ENCODE measurements at regions not wholly inside any gene's neighbourhood (a gene's known extent, or its start where the extent isn't known, plus 50 kb on each side); places are given as distances from the start of the nearest gene placed in this dataset.

- H3K9me3 ChIP-seq (ENCODE audit: control insufficient read depth, insufficient read depth, low read length), result no peaks in the 10 kb centered on the region
- 0 out of 2 replicates have a peak, but pooled peaks cover 4% of the 10 kb centered on the region for H3K4me1 ChIP-seq (ENCODE audit: control insufficient read depth, insufficient read depth, low read length)
- no peak overlapping the region for H3K27ac ChIP-seq (ENCODE audit: low read depth, low read length)
- no peak overlapping the region for H3K4me3 ChIP-seq (ENCODE audit: low read depth, low read length)
- no peaks in the 10 kb centered on the region for H3K27me3 ChIP-seq (ENCODE audit: control insufficient read depth, insufficient read depth, low read length)
- H3K9ac ChIP-seq (ENCODE audit: low read depth, low read length), result no peak overlapping the region
- H3K36me3 ChIP-seq (ENCODE audit: control insufficient read depth, insufficient read depth, low read length), result no peaks in the 10 kb centered on the region
Measured at GRCh38 chr6:40973304-40973703, 65.7 kb downstream of the UNC5CL start.

DNA sequence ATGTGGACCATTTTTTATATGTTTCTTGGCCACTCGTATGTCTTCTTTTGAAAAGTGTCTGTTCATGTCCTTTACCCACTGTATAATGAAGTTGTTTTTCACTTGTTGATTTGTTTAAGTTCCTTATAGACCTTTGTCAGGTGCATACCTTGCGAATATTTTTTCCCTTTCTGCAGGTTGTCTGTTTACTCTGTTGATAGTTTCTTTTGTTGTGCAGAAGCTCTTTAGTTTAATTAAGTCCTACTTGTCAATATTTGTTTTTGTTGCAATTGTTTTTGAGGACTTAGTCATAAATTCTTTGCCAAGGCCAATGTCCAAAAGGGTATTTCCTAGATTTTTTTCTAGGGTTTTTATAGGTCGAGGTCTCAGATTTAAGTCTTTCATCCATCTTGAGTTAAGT, 66.2 kb downstream of the UNC5CL start:
- 0 out of 2 replicates have a peak, but pooled peaks cover 4% of the 10 kb centered on the region for H3K4me1 ChIP-seq (ENCODE audit: control insufficient read depth, insufficient read depth, low read length)
- H3K9ac ChIP-seq (ENCODE audit: low read depth, low read length), result no peak overlapping the region
- no peak overlapping the region for H3K27ac ChIP-seq (ENCODE audit: low read depth, low read length)
- no peaks in the 10 kb centered on the region for H3K9me3 ChIP-seq (ENCODE audit: control insufficient read depth, insufficient read depth, low read length)
- no peaks in the 10 kb centered on the region for H3K36me3 ChIP-seq (ENCODE audit: control insufficient read depth, insufficient read depth, low read length)
- no peak overlapping the region for H3K4me3 ChIP-seq (ENCODE audit: low read depth, low read length)
- no peaks in the 10 kb centered on the region for H3K27me3 ChIP-seq (ENCODE audit: control insufficient read depth, insufficient read depth, low read length)

- H3K27me3 ChIP-seq (ENCODE audit: control insufficient read depth, insufficient read depth, low read length), result no peaks in the 10 kb centered on the region
- no peak overlapping the region for H3K9ac ChIP-seq (ENCODE audit: low read depth, low read length)
- H3K9me3 ChIP-seq (ENCODE audit: control insufficient read depth, insufficient read depth, low read length), result no peaks in the 10 kb centered on the region
- H3K4me1 ChIP-seq (ENCODE audit: control insufficient read depth, insufficient read depth, low read length), result 0 out of 2 replicates have a peak, but pooled peaks cover 4% of the 10 kb centered on the region
- no peak overlapping the region for H3K27ac ChIP-seq (ENCODE audit: low read depth, low read length)
- H3K4me3 ChIP-seq (ENCODE audit: low read depth, low read length), result no peak overlapping the region
- H3K36me3 ChIP-seq (ENCODE audit: control insufficient read depth, insufficient read depth, low read length), result no peaks in the 10 kb centered on the region
Measured at GRCh38 chr6:40972190-40972589, 66.8 kb downstream of the UNC5CL start.

GRCh38 chr6:40968620-40969164, 70.3 kb downstream of the UNC5CL start:
- H3K4me3 ChIP-seq (ENCODE audit: low read depth, low read length), result no peak overlapping the region
- no peaks in the 10 kb centered on the region for H3K27me3 ChIP-seq (ENCODE audit: control insufficient read depth, insufficient read depth, low read length)
- 0 out of 2 replicates have a peak, but pooled peaks cover 4% of the 10 kb centered on the region for H3K4me1 ChIP-seq (ENCODE audit: control insufficient read depth, insufficient read depth, low read length)
- H3K36me3 ChIP-seq (ENCODE audit: control insufficient read depth, insufficient read depth, low read length), result no peaks in the 10 kb centered on the region
- H3K9me3 ChIP-seq (ENCODE audit: control insufficient read depth, insufficient read depth, low read length), result no peaks in the 10 kb centered on the region
- H3K9ac ChIP-seq (ENCODE audit: low read depth, low read length), result no peak overlapping the region
- no peak overlapping the region for H3K27ac ChIP-seq (ENCODE audit: low read depth, low read length)

- no peak overlapping the region for H3K27ac ChIP-seq (ENCODE audit: low read depth, low read length)
- H3K4me3 ChIP-seq (ENCODE audit: low read depth, low read length), result no peak overlapping the region
- no peak overlapping the region for H3K9ac ChIP-seq (ENCODE audit: low read depth, low read length)
- H3K9me3 ChIP-seq (ENCODE audit: control insufficient read depth, insufficient read depth, low read length), result no peaks in the 10 kb centered on the region
- H3K36me3 ChIP-seq (ENCODE audit: control insufficient read depth, insufficient read depth, low read length), result no peaks in the 10 kb centered on the region
- no peaks in the 10 kb centered on the region for H3K4me1 ChIP-seq (ENCODE audit: control insufficient read depth, insufficient read depth, low read length)
- H3K27me3 ChIP-seq (ENCODE audit: control insufficient read depth, insufficient read depth, low read length), result no peaks in the 10 kb centered on the region
Measured at GRCh38 chr6:40966860-40967259, 72.2 kb downstream of the UNC5CL start.

GRCh38 chr6:40965046-40965445, 74.0 kb downstream of the UNC5CL start:
- Histone ChIP-seq H3K27me3 (ENCODE audit: control insufficient read depth, insufficient read depth, low read length) (no peaks in the 10 kb centered on the region), H3K27ac (ENCODE audit: low read depth, low read length) (no peak overlapping the region), H3K36me3 (ENCODE audit: control insufficient read depth, insufficient read depth, low read length) (no peaks in the 10 kb centered on the region), H3K4me3 (ENCODE audit: low read depth, low read length) (no peak overlapping the region), H3K4me1 (ENCODE audit: control insufficient read depth, insufficient read depth, low read length) (no peaks in the 10 kb centered on the region), H3K9me3 (ENCODE audit: control insufficient read depth, insufficient read depth, low read length) (no peaks in the 10 kb centered on the region), H3K9ac (ENCODE audit: low read depth, low read length) (no peak overlapping the region)

DNA sequence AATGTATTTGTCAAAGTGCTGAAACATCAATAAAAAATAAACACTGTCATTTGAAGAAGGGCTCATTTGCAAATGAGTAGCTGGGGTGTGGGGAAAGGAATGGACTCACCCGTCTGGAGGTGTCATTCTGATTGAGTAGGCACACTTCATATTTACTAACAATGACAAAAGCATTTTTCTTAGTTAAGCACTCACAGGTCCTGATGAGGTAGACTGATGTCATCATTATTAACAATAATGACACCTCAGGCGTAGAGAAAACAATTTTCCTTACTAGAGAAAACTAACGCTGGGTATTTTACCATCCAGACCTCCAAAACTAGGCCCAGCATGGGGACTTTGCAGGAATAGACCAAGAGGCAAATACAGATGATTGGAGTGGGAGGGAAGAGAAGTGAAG, 76.0 kb downstream of the UNC5CL start:
- H3K36me3 ChIP-seq (ENCODE audit: control insufficient read depth, insufficient read depth, low read length), result no peaks in the 10 kb centered on the region
- H3K9me3 ChIP-seq (ENCODE audit: control insufficient read depth, insufficient read depth, low read length), result no peaks in the 10 kb centered on the region
- H3K27me3 ChIP-seq (ENCODE audit: control insufficient read depth, insufficient read depth, low read length), result no peaks in the 10 kb centered on the region
- no peaks in the 10 kb centered on the region for H3K4me1 ChIP-seq (ENCODE audit: control insufficient read depth, insufficient read depth, low read length)
- no peak overlapping the region for H3K9ac ChIP-seq (ENCODE audit: low read depth, low read length)
- no peak overlapping the region for H3K4me3 ChIP-seq (ENCODE audit: low read depth, low read length)
- H3K27ac ChIP-seq (ENCODE audit: low read depth, low read length), result no peak overlapping the region

DNA sequence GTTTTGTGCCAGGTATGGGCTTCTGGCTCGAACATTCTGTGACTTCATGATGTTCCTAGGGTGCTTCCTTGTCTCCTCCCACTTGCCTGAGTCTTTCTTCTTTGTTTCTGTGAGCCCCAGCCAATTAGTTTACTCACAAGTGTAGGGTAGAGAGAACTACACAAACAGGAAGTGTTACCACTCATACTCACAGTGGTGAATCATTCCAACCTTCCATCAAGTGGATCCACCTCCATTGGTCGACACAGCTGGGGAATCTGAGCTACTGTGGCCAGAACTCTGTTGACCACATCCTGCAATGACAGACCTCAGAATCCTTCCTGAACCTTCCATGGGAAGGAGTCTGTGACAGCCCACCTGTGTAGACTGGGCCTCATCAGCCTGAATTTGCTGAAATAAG, 76.8 kb downstream of the UNC5CL start:
- Histone ChIP-seq H3K9me3 (ENCODE audit: control insufficient read depth, insufficient read depth, low read length) (no peaks in the 10 kb centered on the region), H3K27me3 (ENCODE audit: control insufficient read depth, insufficient read depth, low read length) (no peaks in the 10 kb centered on the region), H3K4me3 (ENCODE audit: low read depth, low read length) (no peak overlapping the region), H3K9ac (ENCODE audit: low read depth, low read length) (no peak overlapping the region), H3K36me3 (ENCODE audit: control insufficient read depth, insufficient read depth, low read length) (no peaks in the 10 kb centered on the region), H3K4me1 (ENCODE audit: control insufficient read depth, insufficient read depth, low read length) (no peaks in the 10 kb centered on the region), H3K27ac (ENCODE audit: low read depth, low read length) (peak overlapping the region; percentile 30)

- Histone ChIP-seq H3K4me1 (ENCODE audit: control insufficient read depth, insufficient read depth, low read length) (no peaks in the 10 kb centered on the region), H3K4me3 (ENCODE audit: low read depth, low read length) (no peak overlapping the region), H3K9ac (ENCODE audit: low read depth, low read length) (no peak overlapping the region)
Measured at GRCh38 chr6:40961831-40962230, 77.2 kb downstream of the UNC5CL start.

GRCh38 chr6:40960742-40961430, 78.1 kb downstream of the UNC5CL start:
- no peaks in the 10 kb centered on the region for H3K27me3 ChIP-seq (ENCODE audit: control insufficient read depth, insufficient read depth, low read length)
- H3K4me1 ChIP-seq (ENCODE audit: control insufficient read depth, insufficient read depth, low read length), result no peaks in the 10 kb centered on the region
- no peaks in the 10 kb centered on the region for H3K9me3 ChIP-seq (ENCODE audit: control insufficient read depth, insufficient read depth, low read length)
- H3K36me3 ChIP-seq (ENCODE audit: control insufficient read depth, insufficient read depth, low read length), result no peaks in the 10 kb centered on the region
- no peak overlapping the region for H3K27ac ChIP-seq (ENCODE audit: low read depth, low read length)
- H3K4me3 ChIP-seq (ENCODE audit: low read depth, low read length), result no peak overlapping the region
- H3K9ac ChIP-seq (ENCODE audit: low read depth, low read length), result no peak overlapping the region

More at GRCh38 chr6:40961831-40962230, 77.2 kb downstream of the UNC5CL start:
- H3K27me3 ChIP-seq (ENCODE audit: control insufficient read depth, insufficient read depth, low read length), result no peaks in the 10 kb centered on the region
- no peak overlapping the region for H3K27ac ChIP-seq (ENCODE audit: low read depth, low read length)
- no peaks in the 10 kb centered on the region for H3K36me3 ChIP-seq (ENCODE audit: control insufficient read depth, insufficient read depth, low read length)
- no peaks in the 10 kb centered on the region for H3K9me3 ChIP-seq (ENCODE audit: control insufficient read depth, insufficient read depth, low read length)

DNA sequence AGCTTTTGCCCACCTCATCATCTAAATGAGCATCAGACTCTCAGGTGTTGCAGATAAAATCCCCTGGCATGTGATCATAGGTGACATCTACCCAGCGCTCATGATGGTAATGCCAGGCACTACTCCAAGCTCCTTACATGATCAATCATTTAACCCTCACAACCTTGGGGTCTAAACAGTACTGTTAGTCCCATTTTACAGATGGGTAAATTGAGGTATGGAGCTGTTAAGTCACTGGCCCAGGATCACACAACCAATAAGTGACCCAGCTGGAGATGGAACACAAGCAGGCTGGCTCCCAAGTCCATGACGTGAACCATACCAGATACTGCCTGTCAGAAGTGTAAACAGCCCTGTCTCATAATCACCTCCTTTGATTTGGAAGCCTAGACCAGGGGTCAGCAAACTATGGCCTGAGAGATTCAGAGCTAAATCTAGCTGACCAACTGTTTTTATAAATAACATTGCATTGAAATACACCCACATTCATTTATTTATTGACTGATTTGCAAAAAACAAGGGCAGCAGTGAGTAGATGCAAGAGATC, 79.2 kb downstream of the UNC5CL start:
- Histone ChIP-seq H3K27me3 (ENCODE audit: control insufficient read depth, insufficient read depth, low read length) (no peaks in the 10 kb centered on the region), H3K4me3 (ENCODE audit: low read depth, low read length) (no peak overlapping the region), H3K36me3 (ENCODE audit: control insufficient read depth, insufficient read depth, low read length) (no peaks in the 10 kb centered on the region), H3K9ac (ENCODE audit: low read depth, low read length) (no peak overlapping the region), H3K4me1 (ENCODE audit: control insufficient read depth, insufficient read depth, low read length) (no peaks in the 10 kb centered on the region), H3K27ac (ENCODE audit: low read depth, low read length) (no peak overlapping the region), H3K9me3 (ENCODE audit: control insufficient read depth, insufficient read depth, low read length) (no peaks in the 10 kb centered on the region)
